LNCaP clone FGC (cell line): ENCODE measurements at regions not wholly inside any gene's neighbourhood (a gene's known extent, or its start where the extent isn't known, plus 50 kb on each side); places are given as distances from the start of the nearest gene placed in this dataset.

ENCODE experiments used
- DNase-seq: peaks from one replicate; pipeline ENCODE4 v3.0.0-alpha.2; 2011; ENCODE audit warnings: low read depth
- H3K4me3 ChIP-seq: 2 replicates; pipeline ENCODE4 v1.5.1; 2011; ENCODE audit warnings: mild to moderate bottlenecking, low read depth, low read length, control low read depth
- CTCF ChIP-seq: IDR thresholded peaks from 2 replicates; pipeline ENCODE4 v1.5.1; 2012; ENCODE audit warnings: mild to moderate bottlenecking; ENCODE audit not compliant: control insufficient read depth, insufficient read depth; ENCODE audit errors: extremely low read depth

GRCh38 chr6:14912226-14912625 is 333.6 kb upstream of the JARID2 start:
- DNase-seq: no peak
- H3K4me3 ChIP-seq: no peak overlapping the region
- TF ChIP-seq CTCF: no peak

DNA sequence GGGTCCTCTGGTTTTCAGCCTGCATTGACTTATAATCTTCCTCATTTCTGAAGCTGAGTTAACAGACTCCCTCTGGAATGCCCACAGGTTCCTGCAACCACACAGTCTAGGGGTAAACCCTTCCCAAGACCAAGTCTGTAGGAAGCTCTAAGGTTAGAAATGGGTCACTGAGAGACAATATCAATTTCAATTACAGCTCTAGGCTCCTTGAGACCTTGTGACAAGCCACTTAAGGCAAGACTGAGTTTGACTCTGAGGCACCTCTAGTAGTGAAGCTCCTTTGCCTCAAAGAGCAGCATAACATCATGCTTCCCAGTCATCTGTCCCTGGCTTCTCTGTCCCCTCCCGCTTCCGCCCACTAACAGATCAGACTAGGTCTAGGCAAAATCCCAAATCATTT is 333.2 kb upstream of the JARID2 start:
- no peak for TF ChIP-seq CTCF
- no peak for DNase-seq
- no peak overlapping the region for H3K4me3 ChIP-seq

- DNase-seq: no peak
- no peak overlapping the region for H3K4me3 ChIP-seq
- no peak for TF ChIP-seq CTCF
Observed at GRCh38 chr6:14913931-14914330, 331.9 kb upstream of the JARID2 start.

GRCh38 chr6:14915888-14916832 is 329.7 kb upstream of the JARID2 start:
- DNase-seq: no peak
- no peak for TF ChIP-seq CTCF
- H3K4me3 ChIP-seq: no peak overlapping the region

GRCh38 chr6:14917109-14917910 is 328.6 kb upstream of the JARID2 start:
- TF ChIP-seq CTCF: no peak
- no peak overlapping the region for H3K4me3 ChIP-seq
- no peak for DNase-seq

DNA sequence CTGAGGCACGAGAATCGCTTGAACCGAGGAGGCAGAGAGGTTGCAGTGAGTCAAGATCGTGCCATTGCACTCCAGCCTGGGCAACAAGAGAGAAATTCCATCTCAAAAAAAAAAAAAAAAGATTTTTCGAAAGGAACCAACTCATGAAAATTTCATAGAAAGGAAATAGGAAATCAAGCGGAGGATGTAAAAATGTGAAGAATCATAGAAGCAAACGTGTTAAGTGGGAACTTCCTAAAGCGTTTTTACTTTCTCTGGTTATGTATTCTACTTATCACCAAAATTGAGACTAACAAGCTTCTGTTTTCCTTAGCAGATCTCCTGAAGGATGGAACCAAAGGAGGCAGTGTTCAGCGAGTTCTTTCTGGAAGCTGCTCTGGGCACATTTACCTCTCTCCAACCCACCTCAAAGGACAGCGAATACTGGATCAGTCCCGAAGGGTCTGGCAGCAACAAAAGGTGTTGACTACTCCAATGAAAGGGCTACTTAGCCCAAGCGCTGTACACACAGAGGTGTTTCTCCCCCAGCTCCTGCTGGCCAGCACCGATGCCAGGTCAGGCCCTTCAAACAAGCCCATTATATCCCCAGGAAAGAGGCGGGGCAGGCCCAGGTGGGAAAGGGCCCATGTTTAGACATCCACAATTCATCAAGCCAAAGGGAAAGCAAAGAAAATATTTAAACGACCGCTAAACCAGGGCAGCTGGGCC is 327.5 kb upstream of the JARID2 start:
- no peak overlapping the region for H3K4me3 ChIP-seq
- no peak for DNase-seq
- no peak for TF ChIP-seq CTCF
